ENCODE measurements at regions not wholly inside any gene's neighbourhood (a gene's known extent, or its start where the extent isn't known, plus 50 kb on each side); places are given as distances from the start of the nearest gene placed in this dataset.

DNA sequence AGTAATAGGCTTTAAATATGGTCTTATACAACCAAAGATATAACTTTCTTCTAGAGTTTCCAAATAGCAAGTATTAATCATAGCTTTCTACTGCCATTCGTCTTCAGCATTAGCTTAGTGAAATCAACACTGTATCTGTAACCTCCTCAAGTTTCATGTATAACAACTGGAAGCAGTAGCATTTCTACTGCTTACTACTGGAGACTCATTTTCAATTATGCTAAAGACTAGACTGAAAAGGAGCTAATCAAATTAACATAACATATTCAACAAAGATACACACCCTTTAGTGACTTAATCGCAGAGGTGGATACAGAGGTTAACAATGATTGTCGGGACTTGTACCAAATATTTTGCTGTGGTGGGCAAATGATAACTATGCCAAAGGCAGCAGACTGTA lies 344.2 kb upstream of the TEX13C start:
- TF ChIP-seq, protein P1, sequence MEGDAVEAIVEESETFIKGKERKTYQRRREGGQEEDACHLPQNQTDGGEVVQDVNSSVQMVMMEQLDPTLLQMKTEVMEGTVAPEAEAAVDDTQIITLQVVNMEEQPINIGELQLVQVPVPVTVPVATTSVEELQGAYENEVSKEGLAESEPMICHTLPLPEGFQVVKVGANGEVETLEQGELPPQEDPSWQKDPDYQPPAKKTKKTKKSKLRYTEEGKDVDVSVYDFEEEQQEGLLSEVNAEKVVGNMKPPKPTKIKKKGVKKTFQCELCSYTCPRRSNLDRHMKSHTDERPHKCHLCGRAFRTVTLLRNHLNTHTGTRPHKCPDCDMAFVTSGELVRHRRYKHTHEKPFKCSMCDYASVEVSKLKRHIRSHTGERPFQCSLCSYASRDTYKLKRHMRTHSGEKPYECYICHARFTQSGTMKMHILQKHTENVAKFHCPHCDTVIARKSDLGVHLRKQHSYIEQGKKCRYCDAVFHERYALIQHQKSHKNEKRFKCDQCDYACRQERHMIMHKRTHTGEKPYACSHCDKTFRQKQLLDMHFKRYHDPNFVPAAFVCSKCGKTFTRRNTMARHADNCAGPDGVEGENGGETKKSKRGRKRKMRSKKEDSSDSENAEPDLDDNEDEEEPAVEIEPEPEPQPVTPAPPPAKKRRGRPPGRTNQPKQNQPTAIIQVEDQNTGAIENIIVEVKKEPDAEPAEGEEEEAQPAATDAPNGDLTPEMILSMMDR (IDR thresholded peaks at IDR 0.05; ENCODE audit: low read depth, low read length, missing input control) = no peak
- TF ChIP-seq RAD21 (IDR thresholded peaks at IDR 0.05) (no peak), FOXA2 (IDR thresholded peaks at IDR 0.05) (no peak), TAF1 (conservative IDR thresholded peaks at IDR 0.05) (no peak), GABPA (IDR thresholded peaks at IDR 0.05 in 1 of 2, conservative IDR thresholded peaks at IDR 0.05 in 1 of 2) (no peak), EGR1 (IDR thresholded peaks at IDR 0.05; ENCODE audit: low read depth in 2 of 2) (no peak), SP1 (IDR thresholded peaks at IDR 0.05) (no peak)
- TF ChIP-seq, protein P2, sequence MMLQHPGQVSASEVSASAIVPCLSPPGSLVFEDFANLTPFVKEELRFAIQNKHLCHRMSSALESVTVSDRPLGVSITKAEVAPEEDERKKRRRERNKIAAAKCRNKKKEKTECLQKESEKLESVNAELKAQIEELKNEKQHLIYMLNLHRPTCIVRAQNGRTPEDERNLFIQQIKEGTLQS (IDR thresholded peaks at IDR 0.05) = no peak
- TF ChIP-seq, protein P3, sequence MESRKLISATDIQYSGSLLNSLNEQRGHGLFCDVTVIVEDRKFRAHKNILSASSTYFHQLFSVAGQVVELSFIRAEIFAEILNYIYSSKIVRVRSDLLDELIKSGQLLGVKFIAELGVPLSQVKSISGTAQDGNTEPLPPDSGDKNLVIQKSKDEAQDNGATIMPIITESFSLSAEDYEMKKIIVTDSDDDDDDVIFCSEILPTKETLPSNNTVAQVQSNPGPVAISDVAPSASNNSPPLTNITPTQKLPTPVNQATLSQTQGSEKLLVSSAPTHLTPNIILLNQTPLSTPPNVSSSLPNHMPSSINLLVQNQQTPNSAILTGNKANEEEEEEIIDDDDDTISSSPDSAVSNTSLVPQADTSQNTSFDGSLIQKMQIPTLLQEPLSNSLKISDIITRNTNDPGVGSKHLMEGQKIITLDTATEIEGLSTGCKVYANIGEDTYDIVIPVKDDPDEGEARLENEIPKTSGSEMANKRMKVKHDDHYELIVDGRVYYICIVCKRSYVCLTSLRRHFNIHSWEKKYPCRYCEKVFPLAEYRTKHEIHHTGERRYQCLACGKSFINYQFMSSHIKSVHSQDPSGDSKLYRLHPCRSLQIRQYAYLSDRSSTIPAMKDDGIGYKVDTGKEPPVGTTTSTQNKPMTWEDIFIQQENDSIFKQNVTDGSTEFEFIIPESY (IDR thresholded peaks at IDR 0.05) = no peak
- TF ChIP-seq, protein P4, sequence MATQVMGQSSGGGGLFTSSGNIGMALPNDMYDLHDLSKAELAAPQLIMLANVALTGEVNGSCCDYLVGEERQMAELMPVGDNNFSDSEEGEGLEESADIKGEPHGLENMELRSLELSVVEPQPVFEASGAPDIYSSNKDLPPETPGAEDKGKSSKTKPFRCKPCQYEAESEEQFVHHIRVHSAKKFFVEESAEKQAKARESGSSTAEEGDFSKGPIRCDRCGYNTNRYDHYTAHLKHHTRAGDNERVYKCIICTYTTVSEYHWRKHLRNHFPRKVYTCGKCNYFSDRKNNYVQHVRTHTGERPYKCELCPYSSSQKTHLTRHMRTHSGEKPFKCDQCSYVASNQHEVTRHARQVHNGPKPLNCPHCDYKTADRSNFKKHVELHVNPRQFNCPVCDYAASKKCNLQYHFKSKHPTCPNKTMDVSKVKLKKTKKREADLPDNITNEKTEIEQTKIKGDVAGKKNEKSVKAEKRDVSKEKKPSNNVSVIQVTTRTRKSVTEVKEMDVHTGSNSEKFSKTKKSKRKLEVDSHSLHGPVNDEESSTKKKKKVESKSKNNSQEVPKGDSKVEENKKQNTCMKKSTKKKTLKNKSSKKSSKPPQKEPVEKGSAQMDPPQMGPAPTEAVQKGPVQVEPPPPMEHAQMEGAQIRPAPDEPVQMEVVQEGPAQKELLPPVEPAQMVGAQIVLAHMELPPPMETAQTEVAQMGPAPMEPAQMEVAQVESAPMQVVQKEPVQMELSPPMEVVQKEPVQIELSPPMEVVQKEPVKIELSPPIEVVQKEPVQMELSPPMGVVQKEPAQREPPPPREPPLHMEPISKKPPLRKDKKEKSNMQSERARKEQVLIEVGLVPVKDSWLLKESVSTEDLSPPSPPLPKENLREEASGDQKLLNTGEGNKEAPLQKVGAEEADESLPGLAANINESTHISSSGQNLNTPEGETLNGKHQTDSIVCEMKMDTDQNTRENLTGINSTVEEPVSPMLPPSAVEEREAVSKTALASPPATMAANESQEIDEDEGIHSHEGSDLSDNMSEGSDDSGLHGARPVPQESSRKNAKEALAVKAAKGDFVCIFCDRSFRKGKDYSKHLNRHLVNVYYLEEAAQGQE (IDR thresholded peaks at IDR 0.05) = no peak
- TF ChIP-seq, protein P5, sequence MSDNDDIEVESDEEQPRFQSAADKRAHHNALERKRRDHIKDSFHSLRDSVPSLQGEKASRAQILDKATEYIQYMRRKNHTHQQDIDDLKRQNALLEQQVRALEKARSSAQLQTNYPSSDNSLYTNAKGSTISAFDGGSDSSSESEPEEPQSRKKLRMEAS (IDR thresholded peaks at IDR 0.05) = no peak
